HepG2 (cell line): ENCODE measurements at regions not wholly inside any gene's neighbourhood (a gene's known extent, or its start where the extent isn't known, plus 50 kb on each side); places are given as distances from the start of the nearest gene placed in this dataset.

Source experiments
- BCL6 ChIP-seq: IDR thresholded peaks from 2 replicates; pipeline ENCODE4 v1.6.1; 2016; ENCODE audit warnings: missing genetic modification reagents, missing compliant biosample characterization
- CBX1 ChIP-seq: IDR thresholded peaks from one replicate; pipeline ENCODE4 v1.6.1; 2016; ENCODE audit warnings: antibody characterized with exemption, low read depth
- HDAC2 ChIP-seq: sonication (generic); formaldehyde crosslinking; IDR thresholded peaks from 2 replicates; pipeline ENCODE4 v1.4.0; 2020; ENCODE audit warnings: missing genetic modification reagents
- HNF4G ChIP-seq, 2 experiments: sonication (generic) in 1 of 2; formaldehyde crosslinking in 1 of 2; IDR thresholded peaks; 2 replicates each; pipeline versions ENCODE4 v1.4.0 to v1.6.1; 2011 to 2020; ENCODE audit warnings: borderline replicate concordance in 2 of 2, low read depth in 2 of 2, mild to moderate bottlenecking in 2 of 2, low read length in 1 of 2, missing genetic modification reagents in 1 of 2, moderate library complexity in 1 of 2
- IRX3 ChIP-seq: sonication (generic); formaldehyde crosslinking; IDR thresholded peaks from 2 replicates; pipeline ENCODE4 v1.8.1; 2023; ENCODE audit warnings: mild to moderate bottlenecking, low read depth, missing genetic modification reagents, borderline replicate concordance
- ISL2 ChIP-seq: sonication (generic); formaldehyde crosslinking; IDR thresholded peaks from 2 replicates; pipeline ENCODE4 v1.5.0; 2020; ENCODE audit warnings: missing genetic modification reagents
- KIAA2018 ChIP-seq: sonication (generic); formaldehyde crosslinking; IDR thresholded peaks from 2 replicates; pipeline ENCODE4 v1.5.0; 2020; ENCODE audit warnings: mild to moderate bottlenecking, missing genetic modification reagents, borderline replicate concordance
- MED13 ChIP-seq: sonication (generic); formaldehyde crosslinking; IDR thresholded peaks from 2 replicates; pipeline ENCODE4 v1.5.0; 2020; ENCODE audit warnings: missing genetic modification reagents
- MIER2 ChIP-seq: IDR thresholded peaks from 2 replicates; pipeline ENCODE4 v1.6.1; 2016; ENCODE audit warnings: missing biosample characterization, missing genetic modification reagents
- NFE2L2 ChIP-seq: fragments of 150-350 bp; IDR thresholded peaks from 2 replicates; pipeline ENCODE4 v1.6.1; 2014; ENCODE audit warnings: low read length
- PAXIP1 ChIP-seq: sonication (generic); formaldehyde crosslinking; conservative IDR thresholded peaks from 2 replicates; pipeline ENCODE4 v1.4.0; 2020; ENCODE audit warnings: mild to moderate bottlenecking, missing genetic modification reagents, moderate library complexity
- RARA ChIP-seq: IDR thresholded peaks from 2 replicates; pipeline ENCODE4 v1.6.1; 2016; ENCODE audit warnings: missing genetic modification reagents, missing compliant biosample characterization
- RXRB ChIP-seq: IDR thresholded peaks from 2 replicates; pipeline ENCODE4 v1.6.1; 2016; ENCODE audit warnings: borderline replicate concordance, missing genetic modification reagents, missing compliant biosample characterization
- SOX6 ChIP-seq, 2 experiments: fragments of 450-650 bp in 1 of 2; sonication (generic) in 1 of 2; formaldehyde crosslinking in 1 of 2; IDR thresholded peaks; 2 replicates each; pipeline versions ENCODE4 v1.4.0 to v1.6.1; 2017 to 2020; ENCODE audit warnings: antibody characterized with exemption in 1 of 2, mild to moderate bottlenecking in 1 of 2, missing genetic modification reagents in 1 of 2
- SP5 ChIP-seq: IDR thresholded peaks from 2 replicates; pipeline ENCODE4 v1.6.1; 2016; ENCODE audit warnings: low read depth, borderline replicate concordance
- SRY ChIP-seq: sonication (generic); formaldehyde crosslinking; IDR thresholded peaks from 2 replicates; pipeline ENCODE4 v1.8.0; 2022; ENCODE audit warnings: mild to moderate bottlenecking, missing genetic modification reagents
- ZNF205 ChIP-seq: IDR thresholded peaks from 2 replicates; pipeline ENCODE4 v1.6.1; 2018; ENCODE audit warnings: missing biosample characterization, missing genetic modification reagents
- ZNF234 ChIP-seq: sonication (generic); formaldehyde crosslinking; conservative IDR thresholded peaks from 2 replicates; pipeline ENCODE4 v1.5.1; 2020; ENCODE audit warnings: mild to moderate bottlenecking, missing genetic modification reagents
- ZNF558 ChIP-seq: sonication (generic); formaldehyde crosslinking; IDR thresholded peaks from 2 replicates; pipeline ENCODE4 v1.9.0; 2022; ENCODE audit warnings: mild to moderate bottlenecking, missing genetic modification reagents, borderline replicate concordance
- ZNF879 ChIP-seq: sonication (generic); formaldehyde crosslinking; IDR thresholded peaks from 2 replicates; pipeline ENCODE4 v1.8.1; 2023; ENCODE audit warnings: missing genetic modification reagents

- no peak for TF ChIP-seq KIAA2018 (CRISPR knock-in tag)
- TF ChIP-seq ZNF205 (CRISPR knock-in tag): 0 out of 2 replicates have a peak, but pooled peaks have one; percentile 49
- TF ChIP-seq ISL2: 0 out of 2 replicates have a peak, but pooled peaks have one; percentile 21
- TF ChIP-seq BCL6 (CRISPR knock-in tag): no peak
- TF ChIP-seq RARA (CRISPR knock-in tag): 0 out of 2 replicates have a peak, but pooled peaks have one; percentile 19
- no peak for TF ChIP-seq SOX6 (IDR thresholded peaks at IDR 0.05)
- 0 out of 2 replicates have a peak, but pooled peaks have one; percentile 44 for TF ChIP-seq SOX6 (CRISPR knock-in tag; IDR thresholded peaks at IDR 0.05)
- no peak for TF ChIP-seq IRX3 (CRISPR knock-in tag)
- no peak for TF ChIP-seq ZNF558 (CRISPR knock-in tag)
- TF ChIP-seq HDAC2 (CRISPR knock-in tag): no peak
- no peak for TF ChIP-seq MIER2 (CRISPR knock-in tag)
- TF ChIP-seq ZNF879: no peak
- TF ChIP-seq RXRB (CRISPR knock-in tag): no peak
- TF ChIP-seq PAXIP1 (CRISPR knock-in tag): peak; percentile 41
- no peak for TF ChIP-seq ZNF234
- TF ChIP-seq NFE2L2: no peak
- TF ChIP-seq SRY (CRISPR knock-in tag): no peak
- TF ChIP-seq SP5 (CRISPR knock-in tag): no peak
- no peak for TF ChIP-seq MED13 (CRISPR knock-in tag)
- peak; percentile 43; the same call in 1 of the 2 replicates for TF ChIP-seq HNF4G (IDR thresholded peaks at IDR 0.05; ENCODE audit: borderline replicate concordance, low read depth, low read length)
- TF ChIP-seq HNF4G (CRISPR knock-in tag; IDR thresholded peaks at IDR 0.05; ENCODE audit: borderline replicate concordance, low read depth): no peak
- no peak for TF ChIP-seq CBX1
Measured at GRCh38 chr1:213656503-213656902, 331.3 kb upstream of the PROX1 start (continued).
